Activated T-helper 1 cell treated with anti-CD3 and anti-CD28 coated beads, Interleukin-12 subunit alpha, Interleukin-12 subunit beta, Interleukin-2, Interleukin-4 antibody, amounts not matched to agents 30 ng/mL and 10 ng/mL and 1 ng/mL, durations not matched to agents 14 hours and 24 hours and 36 hours (primary cell): ENCODE measurements at regions not wholly inside any gene's neighbourhood (a gene's known extent, or its start where the extent isn't known, plus 50 kb on each side); places are given as distances from the start of the nearest gene placed in this dataset.

Experiments
- DNase-seq: peaks from one replicate; pipeline ENCODE4 v3.0.0; 2021; ENCODE audit warnings: low spot score
- H3K27ac Mint-ChIP-seq: one replicate; pipeline ENCODE4 v1.8.0; 2021; ENCODE audit warnings: mild to moderate bottlenecking, mixed read lengths
- H3K27me3 Mint-ChIP-seq: one replicate; pipeline ENCODE4 v1.8.0; 2022; ENCODE audit warnings: mild to moderate bottlenecking, moderate library complexity, mixed read lengths; ENCODE audit not compliant: insufficient read depth
- H3K36me3 Mint-ChIP-seq: one replicate; pipeline ENCODE4 v1.8.0; 2021; ENCODE audit warnings: low read depth, mixed read lengths
- H3K4me1 Mint-ChIP-seq: one replicate; pipeline ENCODE4 v1.8.0; 2021; ENCODE audit warnings: low read depth, mixed read lengths
- H3K4me3 Mint-ChIP-seq: one replicate; pipeline ENCODE4 v1.8.0; 2021; ENCODE audit warnings: mild to moderate bottlenecking, moderate library complexity, mixed read lengths
- H3K9me3 Mint-ChIP-seq: one replicate; pipeline ENCODE4 v1.8.0; 2021; ENCODE audit warnings: mixed read lengths
- intact Hi-C: fragments of 100-400 bp; cut with micrococcal nuclease; formaldehyde crosslinking; loops from one replicate; pipeline ENCODE4 v1.15.1; 2024

DNA sequence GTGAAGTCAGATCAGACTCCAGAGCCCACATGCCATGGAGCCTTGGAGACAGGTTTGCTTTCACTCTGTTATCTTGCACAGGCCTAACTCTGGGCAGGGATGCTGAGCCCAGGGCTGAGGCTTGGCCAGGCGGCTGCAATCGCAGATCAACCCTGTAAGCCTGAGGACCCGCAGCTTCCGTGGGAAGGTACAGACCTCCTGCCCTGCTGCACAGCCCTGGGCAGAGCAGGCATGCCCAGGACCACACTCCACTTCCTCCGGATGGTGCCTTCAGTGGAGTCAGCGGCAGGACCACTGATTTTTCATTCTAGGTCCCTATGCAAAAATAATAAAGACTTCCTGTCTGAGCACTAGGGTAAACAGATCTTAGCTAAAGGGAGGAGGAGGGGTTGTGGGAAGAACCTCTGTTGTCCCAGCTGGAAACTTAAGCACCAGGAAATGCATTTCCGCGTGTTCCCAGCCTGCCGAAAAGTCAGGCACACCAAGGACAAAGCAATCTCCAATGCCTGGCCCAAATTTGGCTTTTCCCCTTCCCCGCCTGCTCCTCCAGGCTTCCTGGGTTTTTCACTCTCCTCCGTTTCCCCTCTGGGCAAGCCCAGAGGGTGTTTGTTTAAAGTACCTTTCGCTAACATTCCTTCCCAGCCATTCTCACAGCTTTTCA is 87.3 kb downstream of the KCTD15 start:
- Mint-ChIP-seq H3K4me3 (no peak overlapping the region), H3K36me3 (no peaks in the 10 kb centered on the region), H3K4me1 (no peaks in the 10 kb centered on the region), H3K27ac (no peak overlapping the region), H3K9me3 (no peaks in the 10 kb centered on the region), H3K27me3 (no peaks in the 10 kb centered on the region)
- intact Hi-C loops: no loop called here
- DNase-seq: no peak

- DNase-seq: no peak
- no peaks in the 10 kb centered on the region for H3K36me3 Mint-ChIP-seq
- H3K4me1 Mint-ChIP-seq: no peaks in the 10 kb centered on the region
- H3K4me3 Mint-ChIP-seq: no peak overlapping the region
- H3K27me3 Mint-ChIP-seq: no peaks in the 10 kb centered on the region
- H3K27ac Mint-ChIP-seq: no peak overlapping the region
- intact Hi-C loops: no loop called here
- no peaks in the 10 kb centered on the region for H3K9me3 Mint-ChIP-seq
Observed at GRCh38 chr19:33885236-33885635, 88.6 kb downstream of the KCTD15 start.

- no peak for DNase-seq
- Mint-ChIP-seq H3K4me1 (no peaks in the 10 kb centered on the region), H3K36me3 (no peaks in the 10 kb centered on the region), H3K9me3 (no peaks in the 10 kb centered on the region), H3K4me3 (no peak overlapping the region), H3K27ac (no peak overlapping the region), H3K27me3 (no peaks in the 10 kb centered on the region)
- intact Hi-C loops: no loop called here
Observed at GRCh38 chr19:33887891-33888290, 91.2 kb downstream of the KCTD15 start.

DNA sequence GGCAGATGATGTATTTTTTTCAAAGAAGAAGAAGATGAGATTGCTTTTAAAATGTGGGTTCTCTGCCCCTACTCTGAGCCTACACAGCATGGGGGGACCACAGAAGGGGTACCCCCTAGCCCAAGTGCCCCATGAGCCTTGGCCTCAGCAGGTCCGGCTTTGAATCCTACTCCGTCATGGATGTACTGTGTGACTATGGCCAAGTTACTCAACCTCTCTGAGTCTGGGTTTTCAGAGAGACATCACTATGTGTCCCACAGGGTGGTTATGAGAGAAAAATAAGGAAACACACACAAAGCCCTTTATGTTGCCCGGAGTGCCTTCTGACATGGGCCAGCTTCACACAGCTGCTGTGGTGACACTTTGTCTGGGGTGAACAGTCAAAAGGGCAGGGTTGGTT is 92.0 kb downstream of the KCTD15 start:
- H3K4me1 Mint-ChIP-seq: no peaks in the 10 kb centered on the region
- H3K27me3 Mint-ChIP-seq: no peaks in the 10 kb centered on the region
- H3K9me3 Mint-ChIP-seq: no peaks in the 10 kb centered on the region
- no peak for DNase-seq
- H3K4me3 Mint-ChIP-seq: no peak overlapping the region
- H3K36me3 Mint-ChIP-seq: no peaks in the 10 kb centered on the region
- intact Hi-C loops: no loop called here
- H3K27ac Mint-ChIP-seq: no peak overlapping the region

GRCh38 chr19:33890569-33890968 is 93.9 kb downstream of the KCTD15 start:
- no peaks in the 10 kb centered on the region for H3K4me1 Mint-ChIP-seq
- no peak overlapping the region for H3K27ac Mint-ChIP-seq
- no peaks in the 10 kb centered on the region for H3K9me3 Mint-ChIP-seq
- H3K27me3 Mint-ChIP-seq: peaks cover 3% of the 10 kb centered on the region
- intact Hi-C loops: no loop called here
- no peak for DNase-seq
- H3K4me3 Mint-ChIP-seq: no peak overlapping the region
- H3K36me3 Mint-ChIP-seq: no peaks in the 10 kb centered on the region

- Mint-ChIP-seq H3K27ac (no peak overlapping the region), H3K4me1 (no peaks in the 10 kb centered on the region), H3K9me3 (no peaks in the 10 kb centered on the region), H3K36me3 (no peaks in the 10 kb centered on the region), H3K4me3 (no peak overlapping the region), H3K27me3 (peaks cover 3% of the 10 kb centered on the region)
- no peak for DNase-seq
- intact Hi-C loops: no loop called here
Observed at GRCh38 chr19:33891773-33892172, 95.1 kb downstream of the KCTD15 start.

DNA sequence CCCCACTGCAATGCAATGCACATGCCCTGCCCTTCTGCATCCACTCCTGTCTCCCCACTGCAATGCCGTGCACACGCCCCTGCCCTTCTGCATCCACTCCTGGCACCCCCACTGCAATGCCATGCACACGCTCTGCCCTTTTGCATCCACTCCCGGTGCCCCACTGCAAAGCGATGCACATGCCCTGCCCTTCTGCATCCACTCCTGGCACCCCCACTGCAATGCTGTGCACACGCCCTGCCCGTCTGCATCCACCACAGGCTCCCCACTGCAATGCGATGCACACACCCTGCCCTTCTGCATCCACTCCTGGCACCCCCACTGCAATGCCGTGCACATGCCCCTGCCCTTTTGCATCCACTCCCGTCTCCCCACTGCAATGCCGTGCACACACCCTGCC is 98.1 kb downstream of the KCTD15 start:
- intact Hi-C loops: no loop called here

DNA sequence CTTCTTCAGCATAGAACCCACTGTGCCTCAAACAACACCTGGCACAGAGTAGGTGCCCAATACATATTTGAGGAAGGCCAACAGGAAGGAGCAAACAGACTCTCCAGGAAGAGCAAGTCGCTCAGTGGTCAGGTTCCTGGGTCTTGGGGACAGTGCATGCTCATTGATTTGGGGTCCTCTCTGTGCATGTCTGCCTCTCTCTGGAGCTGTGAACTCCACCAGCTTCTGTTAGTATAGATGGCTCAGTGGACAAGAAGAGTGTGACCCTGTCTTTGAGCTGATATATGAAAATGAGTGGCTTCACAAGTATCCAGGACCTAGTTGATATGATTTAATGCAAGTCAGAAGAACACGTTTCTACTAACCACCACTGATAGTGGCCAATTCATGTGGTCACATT is 98.7 kb downstream of the KCTD15 start:
- H3K4me3 Mint-ChIP-seq: no peak overlapping the region
- no peaks in the 10 kb centered on the region for H3K36me3 Mint-ChIP-seq
- H3K27me3 Mint-ChIP-seq: peaks cover 3% of the 10 kb centered on the region
- H3K9me3 Mint-ChIP-seq: peaks cover 16% of the 10 kb centered on the region
- no peak for DNase-seq
- H3K4me1 Mint-ChIP-seq: no peaks in the 10 kb centered on the region
- no peak overlapping the region for H3K27ac Mint-ChIP-seq
- intact Hi-C loops: no loop called here

More for the DNA sequence above, 98.1 kb downstream of the KCTD15 start:
- H3K4me3 Mint-ChIP-seq: no peak overlapping the region
- H3K36me3 Mint-ChIP-seq: no peaks in the 10 kb centered on the region
- H3K27ac Mint-ChIP-seq: no peak overlapping the region
- peaks cover 16% of the 10 kb centered on the region for H3K9me3 Mint-ChIP-seq
- no peaks in the 10 kb centered on the region for H3K4me1 Mint-ChIP-seq
- peaks cover 3% of the 10 kb centered on the region for H3K27me3 Mint-ChIP-seq
- DNase-seq: no peak

DNA sequence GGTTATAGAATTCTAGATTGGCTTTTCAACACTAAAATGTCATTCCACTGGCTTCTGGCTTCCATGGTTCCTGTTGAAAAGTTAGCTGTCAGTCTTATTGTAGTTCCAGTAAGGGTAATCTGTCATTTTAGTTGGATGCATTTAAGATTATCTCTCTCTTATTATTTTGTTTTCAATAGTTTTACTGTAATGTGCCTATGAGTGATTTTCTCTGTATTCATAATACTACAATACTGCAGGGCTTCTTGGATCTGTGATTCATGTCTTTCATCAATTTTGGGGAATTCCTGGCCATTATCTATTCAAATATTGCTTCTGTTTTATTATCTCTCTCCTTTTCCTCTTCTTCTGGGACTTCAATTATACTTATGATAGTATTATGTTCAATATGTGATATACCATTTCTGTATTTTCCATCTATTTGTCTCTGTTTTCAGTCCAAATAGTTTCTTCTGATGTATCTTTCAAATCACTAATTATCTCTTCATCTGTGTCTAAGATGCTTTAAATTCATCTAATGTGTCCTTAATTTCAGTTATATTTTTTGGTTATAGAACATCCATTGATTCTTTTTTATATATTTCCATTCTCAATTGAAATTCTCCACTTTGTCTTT is 101.5 kb downstream of the KCTD15 start:
- H3K36me3 Mint-ChIP-seq: no peaks in the 10 kb centered on the region
- intact Hi-C loops: no loop called here
- no peak overlapping the region for H3K27ac Mint-ChIP-seq
- H3K4me3 Mint-ChIP-seq: no peak overlapping the region
- no peak for DNase-seq
- peaks cover 6% of the 10 kb centered on the region for H3K27me3 Mint-ChIP-seq
- H3K9me3 Mint-ChIP-seq: peaks cover 16% of the 10 kb centered on the region
- H3K4me1 Mint-ChIP-seq: no peaks in the 10 kb centered on the region

DNA sequence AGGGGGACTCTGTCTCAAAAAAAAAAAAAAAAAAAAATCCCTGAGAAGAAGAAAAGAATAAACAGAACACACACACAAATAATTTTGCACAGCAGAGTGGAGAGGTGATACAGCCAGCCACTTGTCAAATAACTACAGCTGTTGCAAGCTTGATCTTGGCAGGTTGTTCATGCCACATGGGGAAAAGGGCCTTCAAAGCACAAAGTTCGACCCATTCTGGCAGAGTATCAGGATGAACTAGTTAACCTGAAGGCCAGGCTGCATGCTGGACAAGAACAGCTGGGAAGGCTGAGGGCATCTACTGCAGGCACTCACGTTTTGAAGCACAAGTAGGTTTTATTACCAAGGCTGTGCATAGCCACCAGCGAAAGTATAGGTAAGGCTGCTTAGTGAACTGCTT is 104.1 kb downstream of the KCTD15 start:
- Mint-ChIP-seq H3K9me3 (peaks cover 16% of the 10 kb centered on the region), H3K36me3 (no peaks in the 10 kb centered on the region), H3K27me3 (peaks cover 13% of the 10 kb centered on the region), H3K4me1 (no peaks in the 10 kb centered on the region), H3K27ac (no peak overlapping the region), H3K4me3 (no peak overlapping the region)
- no peak for DNase-seq
- intact Hi-C loops: no loop called here

- Mint-ChIP-seq H3K36me3 (no peaks in the 10 kb centered on the region), H3K9me3 (peaks cover 16% of the 10 kb centered on the region), H3K4me3 (no peak overlapping the region), H3K4me1 (no peaks in the 10 kb centered on the region), H3K27me3 (peaks cover 15% of the 10 kb centered on the region), H3K27ac (no peak overlapping the region)
- DNase-seq: no peak
- intact Hi-C loops: no loop called here
Observed at GRCh38 chr19:33902395-33902794, 105.7 kb downstream of the KCTD15 start.

GRCh38 chr19:33902802-33903488 is 106.3 kb downstream of the KCTD15 start:
- no peak for DNase-seq
- Mint-ChIP-seq H3K9me3 (peaks cover 13% of the 10 kb centered on the region), H3K4me3 (no peak overlapping the region), H3K27me3 (peaks cover 19% of the 10 kb centered on the region), H3K4me1 (no peaks in the 10 kb centered on the region), H3K27ac (no peak overlapping the region), H3K36me3 (no peaks in the 10 kb centered on the region)
- intact Hi-C loops: no loop called here

GRCh38 chr19:33903489-33903850 is 106.8 kb downstream of the KCTD15 start:
- H3K4me1 Mint-ChIP-seq: no peaks in the 10 kb centered on the region
- DNase-seq: no peak
- intact Hi-C loops: no loop called here
- no peak overlapping the region for H3K27ac Mint-ChIP-seq
- H3K9me3 Mint-ChIP-seq: peaks cover 8% of the 10 kb centered on the region
- no peaks in the 10 kb centered on the region for H3K36me3 Mint-ChIP-seq
- no peak overlapping the region for H3K4me3 Mint-ChIP-seq
- H3K27me3 Mint-ChIP-seq: peaks cover 25% of the 10 kb centered on the region
